ENCODE measurements at regions not wholly inside any gene's neighbourhood (a gene's known extent, or its start where the extent isn't known, plus 50 kb on each side); places are given as distances from the start of the nearest gene placed in this dataset.

DNA sequence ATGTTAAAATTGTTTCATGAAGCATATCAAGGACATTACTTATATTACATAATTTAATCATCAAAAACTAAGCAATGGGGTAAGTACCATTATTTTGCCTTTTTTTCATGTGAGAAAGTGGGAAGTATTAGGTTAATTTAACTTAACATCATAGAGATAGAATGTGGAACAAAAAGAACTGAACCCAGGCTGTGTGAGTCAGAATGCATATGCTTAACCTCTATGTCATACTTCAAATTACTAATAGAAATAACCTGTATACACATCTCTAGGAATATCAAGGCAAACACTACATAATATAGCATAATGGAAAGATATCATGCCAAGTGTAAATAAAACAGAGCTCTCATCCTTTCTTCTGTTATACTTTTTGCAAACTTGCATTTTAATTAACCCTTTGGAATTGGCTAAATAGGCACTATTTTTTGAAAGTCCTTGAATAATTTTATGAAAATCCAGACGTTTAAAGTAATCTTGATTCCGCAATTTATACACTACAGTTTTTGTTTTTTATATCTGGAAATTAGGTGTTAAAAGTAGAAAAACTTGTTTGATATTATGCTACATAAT lies 777.7 kb downstream of the SLC6A15 start:
- TF ChIP-seq, protein P1, sequence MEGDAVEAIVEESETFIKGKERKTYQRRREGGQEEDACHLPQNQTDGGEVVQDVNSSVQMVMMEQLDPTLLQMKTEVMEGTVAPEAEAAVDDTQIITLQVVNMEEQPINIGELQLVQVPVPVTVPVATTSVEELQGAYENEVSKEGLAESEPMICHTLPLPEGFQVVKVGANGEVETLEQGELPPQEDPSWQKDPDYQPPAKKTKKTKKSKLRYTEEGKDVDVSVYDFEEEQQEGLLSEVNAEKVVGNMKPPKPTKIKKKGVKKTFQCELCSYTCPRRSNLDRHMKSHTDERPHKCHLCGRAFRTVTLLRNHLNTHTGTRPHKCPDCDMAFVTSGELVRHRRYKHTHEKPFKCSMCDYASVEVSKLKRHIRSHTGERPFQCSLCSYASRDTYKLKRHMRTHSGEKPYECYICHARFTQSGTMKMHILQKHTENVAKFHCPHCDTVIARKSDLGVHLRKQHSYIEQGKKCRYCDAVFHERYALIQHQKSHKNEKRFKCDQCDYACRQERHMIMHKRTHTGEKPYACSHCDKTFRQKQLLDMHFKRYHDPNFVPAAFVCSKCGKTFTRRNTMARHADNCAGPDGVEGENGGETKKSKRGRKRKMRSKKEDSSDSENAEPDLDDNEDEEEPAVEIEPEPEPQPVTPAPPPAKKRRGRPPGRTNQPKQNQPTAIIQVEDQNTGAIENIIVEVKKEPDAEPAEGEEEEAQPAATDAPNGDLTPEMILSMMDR (optimal IDR thresholded peaks at IDR 0.05 in 1 of 3, IDR thresholded peaks at IDR 0.05 in 1 of 3, conservative IDR thresholded peaks at IDR 0.05 in 1 of 3; ENCODE audit: extremely low read depth in 1 of 3, insufficient read depth in 2 of 3, low read length in 3 of 3), result no peak
- TF ChIP-seq EZH2 (IDR thresholded peaks at IDR 0.05; ENCODE audit: low read length), result no peak
- no peak overlapping the region for H3K27ac ChIP-seq (ENCODE audit: control insufficient read depth, insufficient read depth, low read length)
- H3K4me1 ChIP-seq (ENCODE audit: control insufficient read depth, extremely low read depth, insufficient read depth, low read length), result peaks cover 12% of the 10 kb centered on the region
- no peak overlapping the region for H3K4me3 ChIP-seq (ENCODE audit: control insufficient read depth in 2 of 3, extremely low read depth in 1 of 3, insufficient read depth in 2 of 3, low read depth in 1 of 3, low read length in 3 of 3)
- dilution Hi-C loops (cut with MboI; ENCODE audit: extremely low pct_ligation_motif_present, low sequenced_read_pairs), result no loop called here
- H2AFZ ChIP-seq (ENCODE audit: control insufficient read depth, low read length), result no peak overlapping the region
- no peak overlapping the region for H3K9ac ChIP-seq (ENCODE audit: control insufficient read depth, extremely low read depth, insufficient read depth, low read length)
- no peaks in the 10 kb centered on the region for H4K20me1 ChIP-seq (ENCODE audit: control insufficient read depth, extremely low read depth, insufficient read depth, low read length)
- DNase-seq (ENCODE audit: low read depth, low spot score), result no peak
- H3K79me2 ChIP-seq (ENCODE audit: control insufficient read depth, insufficient read depth, low read length), result no peaks in the 10 kb centered on the region
- H3K4me2 ChIP-seq (ENCODE audit: control insufficient read depth, extremely low read depth, insufficient read depth, low read depth, low read length), result no peak overlapping the region
- no peak for FAIRE-seq
- H3K9me1 ChIP-seq (ENCODE audit: control insufficient read depth, extremely low read depth, insufficient read depth, low read length), result no peaks in the 10 kb centered on the region
- no peaks in the 10 kb centered on the region for H3K36me3 ChIP-seq (ENCODE audit: control insufficient read depth in 2 of 2, extremely low read depth in 1 of 2, insufficient read depth in 2 of 2, low read length in 2 of 2)
- H3K9me3 ChIP-seq (ENCODE audit: control insufficient read depth, low read depth, low read length), result no peaks in the 10 kb centered on the region
- no peaks in the 10 kb centered on the region for H3K27me3 ChIP-seq (ENCODE audit: control insufficient read depth, extremely low read depth, insufficient read depth, low read length)

DNA sequence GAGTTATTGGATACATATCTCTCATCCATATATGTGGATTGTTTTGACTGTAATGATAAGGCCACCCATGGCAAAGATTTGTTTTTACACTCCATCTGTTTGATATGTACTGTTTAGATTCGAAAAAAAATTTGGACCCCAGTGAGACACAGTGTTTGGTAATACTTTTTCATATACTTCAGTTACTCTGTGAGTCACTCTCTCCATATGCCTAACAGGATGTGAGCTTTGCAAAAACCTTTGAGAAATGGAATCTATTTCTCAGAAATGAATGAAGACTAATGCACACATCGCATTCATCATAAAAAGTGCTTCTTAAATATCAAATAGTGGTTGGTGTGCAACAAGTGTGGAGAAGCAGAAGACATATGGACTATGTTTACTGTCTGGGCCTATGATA lies 781.5 kb downstream of the SLC6A15 start:
- DNase-seq (ENCODE audit: low read depth, low spot score) (no peak), FAIRE-seq (no peak)
- H3K27ac ChIP-seq (ENCODE audit: control insufficient read depth, insufficient read depth, low read length), result no peak overlapping the region
- H3K4me3 ChIP-seq (ENCODE audit: control insufficient read depth in 2 of 3, extremely low read depth in 1 of 3, insufficient read depth in 2 of 3, low read depth in 1 of 3, low read length in 3 of 3), result no peak overlapping the region
- no peak overlapping the region for H3K9ac ChIP-seq (ENCODE audit: control insufficient read depth, extremely low read depth, insufficient read depth, low read length)
- no peaks in the 10 kb centered on the region for H3K9me1 ChIP-seq (ENCODE audit: control insufficient read depth, extremely low read depth, insufficient read depth, low read length)
- H3K9me3 ChIP-seq (ENCODE audit: control insufficient read depth, low read depth, low read length), result no peaks in the 10 kb centered on the region
- H3K27me3 ChIP-seq (ENCODE audit: control insufficient read depth, extremely low read depth, insufficient read depth, low read length), result no peaks in the 10 kb centered on the region
- no peaks in the 10 kb centered on the region for H4K20me1 ChIP-seq (ENCODE audit: control insufficient read depth, extremely low read depth, insufficient read depth, low read length)
- H3K79me2 ChIP-seq (ENCODE audit: control insufficient read depth, insufficient read depth, low read length), result no peaks in the 10 kb centered on the region
- dilution Hi-C loops (cut with MboI; ENCODE audit: extremely low pct_ligation_motif_present, low sequenced_read_pairs), result no loop called here
- H2AFZ ChIP-seq (ENCODE audit: control insufficient read depth, low read length), result no peak overlapping the region
- H3K36me3 ChIP-seq (ENCODE audit: control insufficient read depth in 2 of 2, extremely low read depth in 1 of 2, insufficient read depth in 2 of 2, low read length in 2 of 2), result no peaks in the 10 kb centered on the region
- no peak overlapping the region for H3K4me2 ChIP-seq (ENCODE audit: control insufficient read depth, extremely low read depth, insufficient read depth, low read depth, low read length)
- peaks cover 6% of the 10 kb centered on the region for H3K4me1 ChIP-seq (ENCODE audit: control insufficient read depth, extremely low read depth, insufficient read depth, low read length)
- no peak for TF ChIP-seq EZH2 (IDR thresholded peaks at IDR 0.05; ENCODE audit: low read length)
- TF ChIP-seq, protein P1 (optimal IDR thresholded peaks at IDR 0.05 in 1 of 3, IDR thresholded peaks at IDR 0.05 in 1 of 3, conservative IDR thresholded peaks at IDR 0.05 in 1 of 3; ENCODE audit: extremely low read depth in 1 of 3, insufficient read depth in 2 of 3, low read length in 3 of 3), result no peak

Measured in keratinocyte (primary cell).